ENCODE measurements at regions not wholly inside any gene's neighbourhood (a gene's known extent, or its start where the extent isn't known, plus 50 kb on each side); places are given as distances from the start of the nearest gene placed in this dataset.

DNA sequence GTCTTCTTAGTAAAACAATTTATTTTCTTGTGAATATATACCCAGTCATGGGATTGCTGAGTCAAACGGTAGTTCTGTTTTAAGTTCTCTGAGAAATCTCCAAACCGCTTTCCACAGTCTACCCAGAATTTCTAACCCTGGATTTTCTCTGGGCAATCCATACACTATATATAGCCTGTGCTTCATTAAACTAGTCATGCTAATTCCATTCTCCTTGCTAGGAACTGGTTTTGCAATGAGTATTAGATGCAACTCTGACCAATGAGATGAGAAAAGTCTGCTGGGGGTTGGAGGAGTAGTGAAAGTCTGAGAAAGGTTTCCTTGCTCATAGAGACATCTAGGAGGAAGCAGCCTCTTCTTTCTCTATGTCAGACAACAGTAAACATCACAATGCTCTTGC is 196.1 kb upstream of the CDKN3 start:
- Histone ChIP-seq H3K27me3 (ENCODE audit: insufficient read depth, low read length) (no peaks in the 10 kb centered on the region), H3K27ac (ENCODE audit: low read depth, low read length) (peak overlapping the region; percentile 85), H4K20me1 (ENCODE audit: insufficient read depth, low read length) (no peaks in the 10 kb centered on the region), H3K36me3 (ENCODE audit: insufficient read depth, low read length) (no peaks in the 10 kb centered on the region), H2AFZ (ENCODE audit: low read length) (peak overlapping the region; percentile 51), H3K9me3 (ENCODE audit: low read depth, low read length) (no peaks in the 10 kb centered on the region), H3K4me2 (ENCODE audit: insufficient read depth, low read length) (no peak overlapping the region), H3K4me3 (ENCODE audit: insufficient read depth, low read length) (no peak overlapping the region), H3K79me2 (ENCODE audit: insufficient read depth, low read length) (no peaks in the 10 kb centered on the region), H3K4me1 (ENCODE audit: insufficient read depth, low read length) (peaks cover 6% of the 10 kb centered on the region)
- TF ChIP-seq, protein P1, sequence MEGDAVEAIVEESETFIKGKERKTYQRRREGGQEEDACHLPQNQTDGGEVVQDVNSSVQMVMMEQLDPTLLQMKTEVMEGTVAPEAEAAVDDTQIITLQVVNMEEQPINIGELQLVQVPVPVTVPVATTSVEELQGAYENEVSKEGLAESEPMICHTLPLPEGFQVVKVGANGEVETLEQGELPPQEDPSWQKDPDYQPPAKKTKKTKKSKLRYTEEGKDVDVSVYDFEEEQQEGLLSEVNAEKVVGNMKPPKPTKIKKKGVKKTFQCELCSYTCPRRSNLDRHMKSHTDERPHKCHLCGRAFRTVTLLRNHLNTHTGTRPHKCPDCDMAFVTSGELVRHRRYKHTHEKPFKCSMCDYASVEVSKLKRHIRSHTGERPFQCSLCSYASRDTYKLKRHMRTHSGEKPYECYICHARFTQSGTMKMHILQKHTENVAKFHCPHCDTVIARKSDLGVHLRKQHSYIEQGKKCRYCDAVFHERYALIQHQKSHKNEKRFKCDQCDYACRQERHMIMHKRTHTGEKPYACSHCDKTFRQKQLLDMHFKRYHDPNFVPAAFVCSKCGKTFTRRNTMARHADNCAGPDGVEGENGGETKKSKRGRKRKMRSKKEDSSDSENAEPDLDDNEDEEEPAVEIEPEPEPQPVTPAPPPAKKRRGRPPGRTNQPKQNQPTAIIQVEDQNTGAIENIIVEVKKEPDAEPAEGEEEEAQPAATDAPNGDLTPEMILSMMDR (IDR thresholded peaks at IDR 0.05; ENCODE audit: extremely low read depth, low read depth, low read length): no peak
- DNase-seq (ENCODE audit: insufficient read length, low spot score, missing footprints): peak; percentile 85

DNA sequence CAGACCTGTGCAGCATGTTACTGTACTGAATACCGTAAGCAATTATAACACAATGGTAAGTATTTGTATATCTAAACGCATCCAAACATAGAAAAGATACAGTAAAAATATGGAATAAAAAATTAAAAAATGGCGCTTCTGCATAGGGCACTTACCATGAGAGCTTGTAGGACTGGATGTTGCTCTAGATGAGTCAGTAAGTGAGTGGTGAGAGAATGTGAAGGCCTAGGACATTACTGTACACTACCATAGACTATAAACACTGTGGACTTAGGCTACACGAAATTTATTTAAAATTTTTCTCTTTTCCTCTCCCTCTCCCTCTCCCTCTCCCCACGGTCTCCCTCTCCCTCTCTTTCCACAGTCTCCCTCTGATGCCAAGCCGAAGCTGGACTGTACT is 194.5 kb upstream of the CDKN3 start:
- Histone ChIP-seq H4K20me1 (ENCODE audit: insufficient read depth, low read length) (no peaks in the 10 kb centered on the region), H3K4me1 (ENCODE audit: insufficient read depth, low read length) (peaks cover 18% of the 10 kb centered on the region), H3K36me3 (ENCODE audit: insufficient read depth, low read length) (no peaks in the 10 kb centered on the region), H2AFZ (ENCODE audit: low read length) (no peak overlapping the region), H3K4me3 (ENCODE audit: insufficient read depth, low read length) (no peak overlapping the region), H3K27me3 (ENCODE audit: insufficient read depth, low read length) (no peaks in the 10 kb centered on the region), H3K4me2 (ENCODE audit: insufficient read depth, low read length) (no peak overlapping the region), H3K9me3 (ENCODE audit: low read depth, low read length) (no peaks in the 10 kb centered on the region), H3K27ac (ENCODE audit: low read depth, low read length) (no peak overlapping the region), H3K79me2 (ENCODE audit: insufficient read depth, low read length) (no peaks in the 10 kb centered on the region)
- no peak for DNase-seq (ENCODE audit: insufficient read length, low spot score, missing footprints)
- TF ChIP-seq, protein P1 (IDR thresholded peaks at IDR 0.05; ENCODE audit: extremely low read depth, low read depth, low read length): no peak

DNA sequence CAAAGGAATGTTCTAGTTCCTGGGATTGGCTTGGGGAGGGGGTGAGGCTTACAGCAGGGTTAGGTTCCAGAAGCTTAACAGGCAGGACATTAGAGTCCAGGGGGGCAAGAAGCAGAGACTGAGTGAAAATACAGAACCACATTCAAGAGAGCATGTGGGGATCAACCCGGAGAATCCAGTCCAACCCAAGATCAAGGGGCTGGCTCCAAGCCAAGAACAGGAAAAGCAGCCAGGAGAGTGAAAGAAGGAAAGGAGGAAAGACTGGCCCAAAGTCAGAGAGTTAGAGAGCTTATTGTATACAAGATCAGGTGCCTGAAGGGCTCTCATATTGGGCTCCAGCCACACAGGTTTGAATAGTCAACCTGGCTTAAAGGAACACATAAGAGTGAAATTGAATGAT is 190.3 kb upstream of the CDKN3 start:
- Histone ChIP-seq H3K4me2 (ENCODE audit: insufficient read depth, low read length) (no peak overlapping the region), H2AFZ (ENCODE audit: low read length) (no peak overlapping the region), H3K27ac (ENCODE audit: low read depth, low read length) (peak overlapping the region; percentile 65), H3K4me3 (ENCODE audit: insufficient read depth, low read length) (no peak overlapping the region), H3K79me2 (ENCODE audit: insufficient read depth, low read length) (no peaks in the 10 kb centered on the region), H3K9me3 (ENCODE audit: low read depth, low read length) (no peaks in the 10 kb centered on the region), H3K36me3 (ENCODE audit: insufficient read depth, low read length) (no peaks in the 10 kb centered on the region), H4K20me1 (ENCODE audit: insufficient read depth, low read length) (no peaks in the 10 kb centered on the region), H3K27me3 (ENCODE audit: insufficient read depth, low read length) (no peaks in the 10 kb centered on the region), H3K4me1 (ENCODE audit: insufficient read depth, low read length) (peaks cover 53% of the 10 kb centered on the region)
- DNase-seq (ENCODE audit: insufficient read length, low spot score, missing footprints): no peak
- TF ChIP-seq, protein P1 (IDR thresholded peaks at IDR 0.05; ENCODE audit: extremely low read depth, low read depth, low read length): no peak

DNA sequence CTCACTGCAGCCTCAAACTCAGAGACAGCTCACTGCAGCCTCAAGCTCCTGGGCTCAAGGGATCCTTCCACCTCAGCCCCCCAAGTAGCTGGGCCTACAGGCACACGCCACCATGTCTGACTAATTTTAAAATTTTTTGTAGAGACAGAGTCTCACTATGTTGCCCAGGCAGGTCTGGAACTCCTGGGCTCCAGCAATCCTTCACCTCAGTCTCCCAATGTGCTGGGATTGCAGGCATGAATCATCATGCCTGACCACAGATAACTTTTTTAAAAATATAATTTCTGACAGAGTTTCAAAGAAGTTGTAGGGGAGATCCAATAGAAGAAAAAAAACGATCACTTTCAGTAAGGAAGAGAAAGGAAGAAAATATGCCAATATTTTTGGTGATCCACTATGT is 189.7 kb upstream of the CDKN3 start:
- H3K27me3 ChIP-seq (ENCODE audit: insufficient read depth, low read length): no peaks in the 10 kb centered on the region
- H3K9me3 ChIP-seq (ENCODE audit: low read depth, low read length): no peaks in the 10 kb centered on the region
- H3K4me3 ChIP-seq (ENCODE audit: insufficient read depth, low read length): no peak overlapping the region
- H3K79me2 ChIP-seq (ENCODE audit: insufficient read depth, low read length): no peaks in the 10 kb centered on the region
- DNase-seq (ENCODE audit: insufficient read length, low spot score, missing footprints): no peak
- no peak overlapping the region for H2AFZ ChIP-seq (ENCODE audit: low read length)
- H3K36me3 ChIP-seq (ENCODE audit: insufficient read depth, low read length): no peaks in the 10 kb centered on the region
- H4K20me1 ChIP-seq (ENCODE audit: insufficient read depth, low read length): no peaks in the 10 kb centered on the region
- TF ChIP-seq, protein P1 (IDR thresholded peaks at IDR 0.05; ENCODE audit: extremely low read depth, low read depth, low read length): no peak
- peaks cover 58% of the 10 kb centered on the region for H3K4me1 ChIP-seq (ENCODE audit: insufficient read depth, low read length)
- H3K4me2 ChIP-seq (ENCODE audit: insufficient read depth, low read length): peak overlapping the region; percentile 23
- peak overlapping the region; percentile 65 for H3K27ac ChIP-seq (ENCODE audit: low read depth, low read length)
